ENCODE measurements at regions not wholly inside any gene's neighbourhood (a gene's known extent, or its start where the extent isn't known, plus 50 kb on each side); places are given as distances from the start of the nearest gene placed in this dataset.

DNA sequence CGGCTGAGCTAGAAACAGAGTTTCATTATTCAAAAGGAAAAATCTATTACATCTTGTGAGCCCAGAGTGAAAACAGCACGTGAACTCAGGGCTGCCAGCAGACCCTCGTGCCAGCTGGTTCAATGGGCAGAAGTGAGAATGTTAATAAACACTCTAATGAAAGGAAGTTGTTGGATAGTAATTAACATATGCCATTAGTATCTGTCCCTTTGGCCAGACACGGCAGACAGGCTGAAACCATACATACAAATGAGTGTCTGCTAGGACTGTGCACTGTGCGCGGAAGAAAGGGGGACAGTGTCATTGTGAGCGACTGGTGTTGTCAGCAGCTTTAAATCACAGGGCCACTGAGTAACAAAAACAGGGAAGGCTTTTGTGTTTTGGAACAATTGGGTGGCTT, 121.9 kb upstream of the TSC22D1 start:
- TF ChIP-seq, protein P1, sequence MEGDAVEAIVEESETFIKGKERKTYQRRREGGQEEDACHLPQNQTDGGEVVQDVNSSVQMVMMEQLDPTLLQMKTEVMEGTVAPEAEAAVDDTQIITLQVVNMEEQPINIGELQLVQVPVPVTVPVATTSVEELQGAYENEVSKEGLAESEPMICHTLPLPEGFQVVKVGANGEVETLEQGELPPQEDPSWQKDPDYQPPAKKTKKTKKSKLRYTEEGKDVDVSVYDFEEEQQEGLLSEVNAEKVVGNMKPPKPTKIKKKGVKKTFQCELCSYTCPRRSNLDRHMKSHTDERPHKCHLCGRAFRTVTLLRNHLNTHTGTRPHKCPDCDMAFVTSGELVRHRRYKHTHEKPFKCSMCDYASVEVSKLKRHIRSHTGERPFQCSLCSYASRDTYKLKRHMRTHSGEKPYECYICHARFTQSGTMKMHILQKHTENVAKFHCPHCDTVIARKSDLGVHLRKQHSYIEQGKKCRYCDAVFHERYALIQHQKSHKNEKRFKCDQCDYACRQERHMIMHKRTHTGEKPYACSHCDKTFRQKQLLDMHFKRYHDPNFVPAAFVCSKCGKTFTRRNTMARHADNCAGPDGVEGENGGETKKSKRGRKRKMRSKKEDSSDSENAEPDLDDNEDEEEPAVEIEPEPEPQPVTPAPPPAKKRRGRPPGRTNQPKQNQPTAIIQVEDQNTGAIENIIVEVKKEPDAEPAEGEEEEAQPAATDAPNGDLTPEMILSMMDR (IDR thresholded peaks at IDR 0.05; ENCODE audit: borderline replicate concordance, extremely low read depth, low read length, poor library complexity, severe bottlenecking), result no peak
- no peak for TF ChIP-seq EZH2 (IDR thresholded peaks at IDR 0.05; ENCODE audit: borderline replicate concordance, low read depth, low read length, severe bottlenecking)
